GM21825 (cell line): ENCODE measurements at regions not wholly inside any gene's neighbourhood (a gene's known extent, or its start where the extent isn't known, plus 50 kb on each side); places are given as distances from the start of the nearest gene placed in this dataset.

ENCODE experiments used
- ATAC-seq: cut with Tn5 transposase; IDR thresholded peaks from one replicate; pipeline ENCODE4 v1.9.1; 2021; ENCODE audit warnings: mild to moderate bottlenecking, moderate library complexity; ENCODE audit not compliant: unreplicated experiment

DNA sequence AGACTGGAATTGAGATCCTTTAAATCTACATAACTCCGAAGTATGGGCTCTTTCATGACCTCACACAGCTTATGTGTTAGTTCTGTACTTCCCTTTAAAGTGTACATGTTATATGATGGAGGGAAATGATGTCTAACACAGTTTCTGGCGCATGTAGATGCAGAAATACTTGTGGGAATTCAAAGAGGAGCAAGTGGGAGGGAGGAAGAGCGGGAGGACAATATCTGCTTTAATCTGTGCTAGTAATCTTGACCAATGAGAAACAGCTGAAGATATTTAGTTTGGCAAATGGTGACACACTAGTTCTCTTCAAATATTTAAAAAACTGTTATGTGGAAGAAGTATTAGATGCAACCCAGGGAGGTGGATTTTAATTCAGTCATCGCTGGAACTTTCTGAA lies 62.9 kb upstream of the PLEKHG1 start:
- ATAC-seq: no peak

DNA sequence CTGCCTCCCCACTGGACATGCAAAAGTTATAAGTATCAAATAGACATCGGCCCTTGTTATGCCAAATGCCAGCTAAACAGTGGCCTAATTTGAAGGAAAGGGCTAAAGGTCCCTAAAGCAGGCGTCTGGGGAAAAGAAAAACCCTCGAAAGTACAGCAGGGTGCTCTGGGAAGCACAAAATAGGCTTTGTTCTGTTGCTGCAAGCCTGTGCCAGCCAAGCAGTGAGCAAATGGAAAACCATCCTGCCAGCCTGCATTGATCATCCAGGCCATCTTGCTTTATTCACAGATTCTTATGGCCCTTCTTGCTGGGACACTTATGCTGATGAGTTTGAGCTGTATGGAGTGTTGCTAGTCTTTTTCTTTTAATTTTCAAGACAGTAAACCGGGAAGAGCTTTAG lies 62.2 kb upstream of the PLEKHG1 start:
- no peak for ATAC-seq

DNA sequence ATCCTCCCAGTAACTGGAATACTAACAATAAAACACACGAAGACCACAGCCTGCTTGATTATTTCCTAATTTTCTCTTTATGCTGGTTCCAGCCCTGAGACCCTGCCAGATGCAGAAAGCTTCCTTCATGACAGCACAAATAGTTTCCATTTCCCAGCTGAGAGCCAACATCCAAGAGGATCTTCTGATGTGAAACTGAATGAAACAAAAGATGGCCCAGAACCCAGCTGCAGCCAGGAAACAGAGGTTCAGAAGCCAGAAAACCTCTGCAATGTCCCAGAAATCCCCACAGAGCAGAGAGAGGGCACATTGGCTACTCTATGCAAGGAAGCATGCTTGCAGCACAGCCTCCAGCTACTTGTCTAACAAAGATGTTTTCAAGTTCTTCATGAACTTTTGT lies 61.8 kb upstream of the PLEKHG1 start:
- ATAC-seq: no peak

GRCh38 chr6:150539111-150539510 lies 60.6 kb upstream of the PLEKHG1 start:
- no peak for ATAC-seq

DNA sequence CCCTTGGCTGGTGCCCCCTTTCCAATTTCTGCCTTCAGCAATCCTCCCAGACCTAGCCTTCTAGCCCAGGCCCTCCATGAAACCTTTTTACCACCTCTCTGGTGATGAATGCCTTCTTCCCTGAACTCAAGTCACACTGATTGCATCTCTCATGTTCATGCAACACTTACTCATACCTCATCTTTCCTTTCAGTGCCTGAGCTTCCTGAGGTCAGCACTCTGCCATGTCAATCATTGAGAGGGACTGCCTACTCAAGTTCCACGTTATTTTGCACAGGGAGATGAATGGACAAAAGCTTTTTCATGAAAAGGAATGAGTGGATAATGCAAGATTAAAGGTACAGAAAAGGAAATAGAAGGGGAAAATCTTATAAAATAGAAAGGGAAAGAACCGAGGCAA lies 60.1 kb upstream of the PLEKHG1 start:
- no peak for ATAC-seq

DNA sequence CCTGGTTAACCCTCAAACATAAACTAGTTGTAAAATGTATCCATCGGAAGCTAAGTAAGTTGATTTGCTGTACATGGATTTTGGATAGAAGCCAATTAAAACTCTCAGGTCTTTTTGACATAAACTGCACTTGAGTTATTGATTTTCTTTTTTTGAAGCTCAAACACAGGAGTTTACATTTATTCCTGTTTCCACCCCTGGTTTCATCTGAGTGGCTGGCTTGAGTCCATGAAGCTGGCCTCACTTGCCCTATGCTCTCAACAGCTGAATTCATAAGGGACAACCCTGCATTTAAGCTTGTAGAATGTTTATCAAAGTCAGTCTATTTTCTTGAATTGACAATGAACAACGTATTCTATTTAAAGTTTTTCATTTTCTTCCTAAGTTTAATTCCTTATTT lies 58.1 kb upstream of the PLEKHG1 start:
- ATAC-seq: no peak

- ATAC-seq: no peak
These were observed 56.5 kb upstream of the PLEKHG1 start for GRCh38 chr6:150543178-150543577.

GRCh38 chr6:150544793-150545192 lies 54.9 kb upstream of the PLEKHG1 start:
- no peak for ATAC-seq

DNA sequence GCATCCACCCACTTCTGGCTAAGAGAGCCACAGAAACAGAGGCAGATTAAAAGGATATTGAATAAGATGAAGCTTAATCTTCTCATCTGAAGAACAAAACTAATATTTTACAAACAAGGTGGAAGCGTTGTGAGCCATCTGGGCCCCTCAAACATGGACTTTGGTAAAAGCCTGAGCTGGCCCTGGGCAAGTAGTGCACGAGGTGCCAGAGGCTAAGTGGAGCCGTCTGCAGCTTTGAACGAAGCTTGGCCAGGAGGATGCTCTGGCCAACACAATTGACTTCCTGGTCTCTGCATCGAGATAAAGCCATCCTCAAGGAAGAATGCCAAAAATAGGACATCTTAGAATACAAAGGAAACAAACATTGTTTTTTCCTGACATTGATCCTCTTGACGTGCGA lies 53.2 kb upstream of the PLEKHG1 start:
- no peak for ATAC-seq

GRCh38 chr6:150547502-150548222 lies 52.0 kb upstream of the PLEKHG1 start:
- ATAC-seq: no peak

- ATAC-seq: no peak
These were observed 51.4 kb upstream of the PLEKHG1 start for GRCh38 chr6:150548330-150548729.

DNA sequence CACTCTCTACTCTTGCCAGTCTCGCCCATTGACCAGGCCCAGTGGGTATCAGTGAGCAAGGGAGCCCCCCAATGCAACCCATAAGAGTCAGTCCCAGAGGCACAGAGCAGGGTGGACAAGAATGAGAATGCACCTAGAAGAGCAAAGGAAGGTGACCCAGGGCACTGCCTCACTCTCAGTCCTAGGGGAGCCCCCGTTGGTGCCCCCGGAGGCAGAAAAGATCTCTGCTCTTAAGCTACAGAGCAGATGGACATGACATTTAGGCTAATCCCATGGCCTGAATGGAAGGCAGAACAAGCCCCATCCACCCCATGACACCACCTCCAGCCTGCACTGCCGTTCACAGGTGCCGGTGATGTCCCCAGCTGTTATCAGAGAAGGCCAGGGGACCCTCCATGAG lies 50.7 kb upstream of the PLEKHG1 start:
- no peak for ATAC-seq

- ATAC-seq: no peak
These were observed 50.0 kb upstream of the PLEKHG1 start for GRCh38 chr6:150549674-150550101.
